Vagina (tissue), 2 donors: ENCODE measurements at regions not wholly inside any gene's neighbourhood (a gene's known extent, or its start where the extent isn't known, plus 50 kb on each side); places are given as distances from the start of the nearest gene placed in this dataset.
A peak's percentile ranks its signal among the peaks of the same experiment; 100 is the strongest.

Experiments
- DNase-seq, 2 donors: peaks; one replicate each; pipeline ENCODE4 v3.0.0-alpha.2; 2017; ENCODE audit errors: extremely low spot score in 2 of 2
- H3K27ac ChIP-seq: fragments of 200-600 bp; sonication (generic); one replicate; pipeline ENCODE4 v1.5.1; 2019
- H3K27me3 ChIP-seq: fragments of 200-600 bp; sonication (generic); one replicate; pipeline ENCODE4 v1.5.1; 2019
- H3K36me3 ChIP-seq, 2 donors: fragments of 200-600 bp; sonication (generic); one replicate each; pipeline ENCODE4 v1.5.1; 2017 to 2019
- H3K4me1 ChIP-seq: fragments of 200-600 bp; sonication (generic); one replicate; pipeline ENCODE4 v1.5.1; 2019
- H3K4me3 ChIP-seq, 2 donors: fragments of 200-600 bp; sonication (generic); 1 replicate in 1 of 2; 2 replicates in 1 of 2; pipeline ENCODE4 v1.5.1; 2016 to 2019
- H3K9me3 ChIP-seq: fragments of 200-600 bp; sonication (generic); one replicate; pipeline ENCODE4 v1.5.1; 2019
- POLR2A ChIP-seq, 2 donors: fragments of 450-650 bp; IDR thresholded peaks; one replicate each; pipeline ENCODE4 v1.6.1; 2017; ENCODE audit warnings: antibody characterized with exemption in 2 of 2, mild to moderate bottlenecking in 2 of 2, moderate library complexity in 2 of 2
- POLR2AphosphoS5 ChIP-seq, 2 donors: sonication (generic); formaldehyde crosslinking; IDR thresholded peaks; one replicate each; pipeline ENCODE4 v1.9.0; 2017; ENCODE audit warnings: antibody characterized with exemption in 2 of 2, mild to moderate bottlenecking in 2 of 2, low read depth in 1 of 2; ENCODE audit not compliant: insufficient read depth in 1 of 2
- intact Hi-C: fragments of 100-400 bp; cut with DNase I; formaldehyde crosslinking; loops from one replicate; pipeline ENCODE4 v1.15.1; 2023
- TF ChIP-seq, protein P1 (sequence below), 3 experiments: fragments of 450-650 bp in 2 of 3; fragments of 200-600 bp in 1 of 3; sonication (generic) in 1 of 3; IDR thresholded peaks; one replicate each; pipeline ENCODE4 v1.5.1; 2017 to 2019; ENCODE audit warnings: antibody characterized with exemption in 3 of 3, mild to moderate bottlenecking in 2 of 3, moderate library complexity in 2 of 3

DNA sequence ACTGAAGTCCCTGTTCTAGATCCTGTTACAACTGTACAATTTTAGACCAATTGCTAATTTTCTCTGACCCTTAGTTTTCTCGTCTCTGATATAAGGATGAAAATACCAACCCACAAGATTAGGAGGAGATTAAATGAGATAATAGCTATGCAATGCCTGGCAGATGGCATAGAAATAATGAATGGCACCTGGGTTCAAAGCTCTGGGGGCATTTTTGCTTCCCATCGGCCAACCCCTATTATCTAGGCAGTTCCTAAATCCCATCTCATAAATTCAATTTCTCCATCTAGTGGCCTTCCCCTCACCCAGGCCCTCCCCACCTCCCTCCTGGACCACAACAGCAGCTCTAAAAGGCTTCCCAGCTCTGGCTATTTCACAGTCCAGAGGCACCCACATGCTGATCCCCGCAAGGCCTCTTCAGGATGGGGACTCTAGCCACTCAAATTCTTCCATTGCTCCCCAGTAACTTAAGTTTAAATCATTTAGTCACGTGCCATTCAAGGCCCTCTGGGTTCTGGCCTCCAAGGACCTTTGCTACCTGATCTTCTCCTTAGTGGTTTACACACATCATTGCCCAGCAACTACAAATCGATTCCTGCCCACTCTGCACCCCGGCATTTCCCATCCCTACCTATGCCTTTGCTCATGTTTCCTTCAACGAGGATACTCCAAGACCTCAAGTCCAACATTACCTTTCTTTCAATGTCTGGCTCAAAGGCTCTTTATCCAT lies 202.4 kb upstream of the KLF14 start:
- Histone ChIP-seq H3K27me3 (no peaks in the 10 kb centered on the region), H3K9me3 (no peaks in the 10 kb centered on the region), H3K27ac (peak overlapping the region; percentile 19), H3K4me1 (peaks cover 77% of the 10 kb centered on the region), H3K36me3 (no peaks in the 10 kb centered on the region), H3K4me3 (no peak overlapping the region)
- no peak for TF ChIP-seq POLR2AphosphoS5 (IDR thresholded peaks at IDR 0.05; ENCODE audit: insufficient read depth in 1 of 2, low read depth in 1 of 2)
- no peak for TF ChIP-seq POLR2A (IDR thresholded peaks at IDR 0.05)
- TF ChIP-seq, protein P1, sequence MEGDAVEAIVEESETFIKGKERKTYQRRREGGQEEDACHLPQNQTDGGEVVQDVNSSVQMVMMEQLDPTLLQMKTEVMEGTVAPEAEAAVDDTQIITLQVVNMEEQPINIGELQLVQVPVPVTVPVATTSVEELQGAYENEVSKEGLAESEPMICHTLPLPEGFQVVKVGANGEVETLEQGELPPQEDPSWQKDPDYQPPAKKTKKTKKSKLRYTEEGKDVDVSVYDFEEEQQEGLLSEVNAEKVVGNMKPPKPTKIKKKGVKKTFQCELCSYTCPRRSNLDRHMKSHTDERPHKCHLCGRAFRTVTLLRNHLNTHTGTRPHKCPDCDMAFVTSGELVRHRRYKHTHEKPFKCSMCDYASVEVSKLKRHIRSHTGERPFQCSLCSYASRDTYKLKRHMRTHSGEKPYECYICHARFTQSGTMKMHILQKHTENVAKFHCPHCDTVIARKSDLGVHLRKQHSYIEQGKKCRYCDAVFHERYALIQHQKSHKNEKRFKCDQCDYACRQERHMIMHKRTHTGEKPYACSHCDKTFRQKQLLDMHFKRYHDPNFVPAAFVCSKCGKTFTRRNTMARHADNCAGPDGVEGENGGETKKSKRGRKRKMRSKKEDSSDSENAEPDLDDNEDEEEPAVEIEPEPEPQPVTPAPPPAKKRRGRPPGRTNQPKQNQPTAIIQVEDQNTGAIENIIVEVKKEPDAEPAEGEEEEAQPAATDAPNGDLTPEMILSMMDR (IDR thresholded peaks at IDR 0.05): no peak
- no peak for DNase-seq
- intact Hi-C loops: no loop called here

GRCh38 chr7:130937016-130937415 lies 203.0 kb upstream of the KLF14 start:
- TF ChIP-seq POLR2AphosphoS5 (IDR thresholded peaks at IDR 0.05; ENCODE audit: insufficient read depth in 1 of 2, low read depth in 1 of 2) (no peak), POLR2A (IDR thresholded peaks at IDR 0.05) (no peak)
- TF ChIP-seq, protein P1 (IDR thresholded peaks at IDR 0.05): no peak
- H3K27me3 ChIP-seq: no peaks in the 10 kb centered on the region
- H3K4me3 ChIP-seq: peak overlapping the region in 1 of 2 donors; percentile 2
- H3K9me3 ChIP-seq: no peaks in the 10 kb centered on the region
- H3K4me1 ChIP-seq: peaks cover 77% of the 10 kb centered on the region
- no peak for DNase-seq
- no peaks in the 10 kb centered on the region for H3K36me3 ChIP-seq
- intact Hi-C loops: no loop called here
- H3K27ac ChIP-seq: no peak overlapping the region

DNA sequence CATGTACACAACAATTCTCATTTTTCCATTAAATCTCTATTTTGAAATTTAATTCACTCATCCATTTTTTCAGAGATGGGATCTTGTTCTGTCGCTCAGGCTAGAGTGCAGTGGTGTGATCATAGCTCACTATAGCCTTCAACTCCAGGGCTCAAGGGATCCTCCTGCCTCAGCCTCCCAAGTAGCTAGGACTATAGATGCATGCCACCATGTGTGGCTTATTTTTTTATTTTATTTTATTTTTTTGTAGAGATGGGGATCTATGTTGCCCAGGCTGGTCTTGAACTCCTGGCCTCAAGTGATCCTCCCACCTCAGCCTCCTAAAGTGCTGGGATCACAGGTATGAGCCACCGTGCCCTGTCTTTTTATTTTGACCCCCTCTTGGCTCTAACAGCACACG lies 203.8 kb upstream of the KLF14 start:
- peaks cover 80% of the 10 kb centered on the region for H3K4me1 ChIP-seq
- DNase-seq: no peak
- peak overlapping the region; percentile 85 for H3K27ac ChIP-seq
- no peaks in the 10 kb centered on the region for H3K36me3 ChIP-seq
- no peaks in the 10 kb centered on the region for H3K27me3 ChIP-seq
- TF ChIP-seq POLR2AphosphoS5 (IDR thresholded peaks at IDR 0.05; ENCODE audit: insufficient read depth in 1 of 2, low read depth in 1 of 2) (no peak), POLR2A (IDR thresholded peaks at IDR 0.05) (no peak)
- TF ChIP-seq, protein P1 (IDR thresholded peaks at IDR 0.05): no peak
- no peak overlapping the region for H3K4me3 ChIP-seq
- intact Hi-C loops: no loop called here
- H3K9me3 ChIP-seq: no peaks in the 10 kb centered on the region

DNA sequence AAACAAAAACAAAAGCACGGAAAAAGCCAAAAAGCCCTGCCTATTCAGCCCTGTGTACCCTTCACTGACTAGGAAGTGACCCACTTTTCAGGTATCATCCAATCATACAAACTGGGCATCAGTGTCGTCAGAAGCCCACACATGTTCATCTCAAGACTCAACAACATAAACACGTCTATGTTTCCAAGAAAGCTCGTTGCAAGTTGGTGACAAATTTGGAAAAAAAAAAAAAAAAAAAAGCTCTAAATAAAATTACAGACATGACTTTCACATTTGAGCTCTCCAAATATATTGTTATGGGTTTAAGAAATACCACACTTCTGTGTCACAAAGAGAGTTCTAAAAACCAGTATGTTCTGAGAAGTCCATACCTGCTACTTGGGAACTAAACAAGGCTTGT lies 204.7 kb upstream of the KLF14 start:
- H3K27ac ChIP-seq: peak overlapping the region; percentile 85
- no peaks in the 10 kb centered on the region for H3K9me3 ChIP-seq
- no peak overlapping the region for H3K4me3 ChIP-seq
- TF ChIP-seq POLR2A (IDR thresholded peaks at IDR 0.05) (no peak), POLR2AphosphoS5 (IDR thresholded peaks at IDR 0.05; ENCODE audit: insufficient read depth in 1 of 2, low read depth in 1 of 2) (no peak)
- TF ChIP-seq, protein P1 (IDR thresholded peaks at IDR 0.05): no peak
- no peak for DNase-seq
- H3K36me3 ChIP-seq: no peaks in the 10 kb centered on the region
- intact Hi-C loops: no loop called here
- no peaks in the 10 kb centered on the region for H3K27me3 ChIP-seq
- H3K4me1 ChIP-seq: peaks cover 80% of the 10 kb centered on the region

GRCh38 chr7:130939321-130940095 lies 205.5 kb upstream of the KLF14 start:
- H3K9me3 ChIP-seq: no peaks in the 10 kb centered on the region
- no peak for DNase-seq
- peak overlapping the region in 1 of 2 donors; percentile 45 for H3K4me3 ChIP-seq
- TF ChIP-seq, protein P1 (IDR thresholded peaks at IDR 0.05): no peak
- TF ChIP-seq POLR2AphosphoS5 (IDR thresholded peaks at IDR 0.05; ENCODE audit: insufficient read depth in 1 of 2, low read depth in 1 of 2): peak in 1 of 2 donors; percentile 19
- peaks cover 0 to 2% of the 10 kb centered on the region in 2 donors for H3K36me3 ChIP-seq
- intact Hi-C loops: no loop called here
- H3K4me1 ChIP-seq: peaks cover 85% of the 10 kb centered on the region
- no peaks in the 10 kb centered on the region for H3K27me3 ChIP-seq
- H3K27ac ChIP-seq: peak overlapping the region; percentile 85
